Left hindlimb (tissue), 1 donor: ENCODE measurements at regions not wholly inside any gene's neighbourhood (a gene's known extent, or its start where the extent isn't known, plus 50 kb on each side); places are given as distances from the start of the nearest gene placed in this dataset.

Experiments used
- DNase-seq: peaks from one replicate; pipeline ENCODE4 v3.0.0-alpha.2; 2018

DNA sequence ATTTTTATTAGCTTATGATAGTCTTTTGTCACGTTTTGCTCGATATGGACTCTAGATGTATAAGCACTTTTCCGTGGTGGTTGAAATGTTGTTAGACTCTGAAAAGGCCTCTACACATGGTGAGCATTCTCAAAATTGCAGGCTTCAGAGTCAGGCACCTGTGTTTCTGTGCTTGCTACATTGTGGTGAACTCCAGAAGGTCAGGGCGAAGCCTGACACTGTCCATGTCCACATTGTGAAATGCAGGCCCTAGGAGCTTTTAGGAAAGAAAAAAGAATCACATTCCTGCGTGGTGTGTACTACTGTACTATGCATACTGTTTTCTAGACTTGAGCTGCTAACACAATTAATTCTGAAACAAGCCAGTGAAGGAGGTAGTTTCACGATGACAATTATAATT lies 86.3 kb downstream of the HS3ST1 start:
- no peak for DNase-seq

- no peak for DNase-seq
Measured at GRCh38 chr4:11341337-11342043, 87.2 kb downstream of the HS3ST1 start.

- no peak for DNase-seq
Measured at GRCh38 chr4:11338956-11339782, 89.5 kb downstream of the HS3ST1 start.

DNA sequence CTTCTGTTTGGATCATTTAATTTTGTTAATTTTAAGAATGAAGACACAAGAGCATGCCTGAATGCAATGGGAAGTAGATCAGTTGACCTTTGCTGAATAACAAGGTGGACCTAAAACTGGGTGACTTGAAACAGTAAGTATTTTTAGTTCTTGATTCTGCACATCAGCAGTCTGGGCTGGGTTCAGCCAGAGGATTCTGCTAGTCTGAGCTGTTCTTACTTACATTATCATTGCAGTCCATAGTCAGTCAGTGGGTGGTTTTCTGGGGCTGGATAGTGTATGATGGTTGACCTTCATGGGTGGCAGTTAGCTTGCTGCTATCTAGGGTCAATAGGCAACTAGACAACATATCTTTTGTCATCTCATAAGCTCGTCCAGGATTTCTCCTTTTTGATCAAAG lies 91.4 kb downstream of the HS3ST1 start:
- no peak for DNase-seq

- no peak for DNase-seq
Measured at GRCh38 chr4:11336435-11336834, 92.3 kb downstream of the HS3ST1 start.

DNA sequence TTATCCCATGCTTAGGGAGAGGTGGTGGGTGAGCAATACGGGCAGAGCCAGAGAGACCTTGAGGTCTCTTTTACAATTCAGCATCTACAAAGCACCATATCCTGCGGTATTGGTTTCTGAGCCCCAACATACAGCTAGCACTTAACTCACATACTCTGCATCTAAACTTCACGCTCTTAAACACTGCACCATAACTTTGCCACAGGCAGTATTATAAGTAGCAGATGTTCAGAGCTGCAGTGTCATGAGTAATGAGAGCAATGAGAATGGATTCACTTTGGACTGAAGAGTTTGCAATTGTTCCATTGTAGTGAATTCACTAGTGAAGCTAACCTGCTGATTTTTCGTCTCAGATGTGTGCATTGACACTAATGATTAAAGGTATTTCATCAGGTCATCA lies 93.8 kb downstream of the HS3ST1 start:
- no peak for DNase-seq

- no peak for DNase-seq
Measured at GRCh38 chr4:11328401-11328800, 100.3 kb downstream of the HS3ST1 start.

DNA sequence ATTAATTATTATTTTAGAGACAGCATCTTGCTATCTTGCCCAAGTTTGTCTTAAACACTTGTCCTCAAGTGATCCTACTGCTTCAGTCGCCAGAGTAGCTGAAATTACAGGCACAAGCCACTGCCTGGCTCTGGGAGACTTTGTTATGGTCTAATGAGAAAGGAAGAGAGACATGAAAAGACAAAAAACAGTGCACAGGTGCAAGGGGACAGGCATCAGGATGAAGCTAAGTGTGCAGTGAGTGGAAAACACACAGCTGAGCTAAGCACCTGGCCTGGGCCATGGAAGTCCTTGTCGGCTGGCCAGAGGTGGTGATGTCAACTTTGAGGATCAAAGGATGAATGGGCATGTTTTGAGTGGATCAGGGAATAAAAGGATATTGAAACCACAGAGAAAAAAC lies 102.7 kb downstream of the HS3ST1 start:
- DNase-seq: no peak

DNA sequence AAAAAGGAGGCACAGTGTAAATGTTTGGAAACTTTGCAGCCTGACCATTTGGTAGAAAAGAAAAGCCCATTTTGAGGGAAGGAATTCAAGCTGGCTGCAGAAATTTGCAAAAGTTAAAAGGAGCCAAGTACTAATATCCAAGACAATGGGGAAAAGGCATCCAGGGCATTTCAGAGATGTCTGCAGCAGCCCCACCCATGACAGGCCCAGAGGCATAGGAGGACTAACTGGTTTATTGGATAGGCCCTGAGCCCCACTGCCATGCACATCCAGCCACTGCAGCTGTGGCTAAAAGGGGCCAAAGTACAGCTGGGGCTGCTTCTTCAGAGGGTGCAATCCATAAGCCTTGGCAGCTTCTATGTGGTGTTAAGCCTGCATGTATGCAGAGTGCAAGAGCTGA lies 104.9 kb downstream of the HS3ST1 start:
- no peak for DNase-seq

DNA sequence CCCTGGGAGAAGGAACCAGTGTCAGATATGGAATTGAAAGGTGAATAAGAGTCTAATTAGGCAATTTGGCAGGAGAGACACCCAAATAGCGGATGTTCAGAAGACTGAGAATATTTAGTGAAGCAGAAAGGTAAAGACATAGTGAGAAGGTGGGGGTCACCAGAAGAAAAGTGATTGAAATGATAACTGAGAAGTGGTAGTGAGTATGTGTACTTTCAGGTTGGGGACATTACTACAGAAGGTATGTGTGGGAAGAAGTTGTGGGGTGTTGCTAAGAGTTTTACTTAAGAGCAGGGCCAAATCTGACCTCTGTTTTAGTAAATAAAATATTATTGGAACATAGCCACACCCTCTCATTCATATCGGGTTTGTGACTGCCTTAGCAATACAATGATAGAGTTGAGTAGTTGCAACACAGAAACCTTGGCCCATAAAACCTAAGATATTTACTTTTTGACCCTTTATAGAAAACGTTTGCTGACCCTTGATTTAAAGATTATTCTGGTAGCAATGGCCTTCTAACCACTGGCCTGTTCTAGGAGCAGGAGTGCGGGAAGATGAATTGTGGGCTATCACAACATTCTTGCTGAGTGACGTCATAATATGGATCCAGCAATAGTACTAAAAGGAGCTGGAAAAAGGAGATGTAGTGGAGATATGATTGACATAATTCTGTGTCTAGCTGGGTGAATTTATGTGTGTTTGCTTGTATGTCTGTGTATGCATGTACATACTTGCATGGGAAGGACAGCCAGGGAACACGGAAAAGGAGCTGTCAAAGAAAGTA lies 115.3 kb downstream of the HS3ST1 start:
- DNase-seq: no peak

DNA sequence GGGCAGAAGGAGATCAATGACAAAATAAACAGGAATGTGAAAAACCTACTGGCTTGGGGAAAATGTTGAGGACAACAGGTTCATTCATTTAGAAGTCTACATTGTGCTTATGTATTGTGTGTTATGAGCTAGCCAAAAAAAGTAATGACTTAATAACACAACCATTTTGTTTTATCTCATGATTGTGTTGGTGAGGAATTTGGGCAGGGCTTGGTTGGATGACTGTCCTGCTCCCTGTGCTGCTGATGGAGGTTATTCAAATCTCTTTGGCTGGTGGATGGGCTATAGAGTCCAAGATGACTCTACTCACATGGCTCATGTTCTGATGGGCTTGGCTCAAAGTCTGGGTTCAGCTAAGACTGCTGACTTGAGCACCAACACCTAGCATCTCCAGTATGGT lies 116.3 kb downstream of the HS3ST1 start:
- DNase-seq: no peak

GRCh38 chr4:11301075-11301660 lies 127.5 kb downstream of the HS3ST1 start:
- no peak for DNase-seq

DNA sequence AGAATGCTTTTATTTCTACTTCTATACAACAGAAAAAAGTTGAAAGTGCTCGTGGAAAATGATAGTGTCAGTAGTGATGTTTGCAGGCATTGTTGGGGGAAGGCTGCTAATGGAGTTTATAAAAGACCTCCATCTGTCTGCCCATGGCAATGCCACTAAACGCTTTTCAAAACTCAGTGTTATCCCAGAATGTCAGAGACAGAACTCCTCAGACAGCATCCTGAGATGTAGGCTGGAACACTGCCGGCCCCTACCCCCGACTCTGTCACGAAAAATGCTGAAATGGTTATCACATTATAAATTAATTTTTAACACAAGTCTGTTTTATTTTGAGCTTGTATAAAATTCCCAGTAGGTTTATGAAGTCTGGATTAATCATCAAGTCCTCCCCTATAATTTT lies 128.9 kb downstream of the HS3ST1 start:
- no peak for DNase-seq

GRCh38 chr4:11299016-11299415 lies 129.7 kb downstream of the HS3ST1 start:
- no peak for DNase-seq

- no peak for DNase-seq
Measured at GRCh38 chr4:11298451-11298850, 130.2 kb downstream of the HS3ST1 start.

GRCh38 chr4:11297627-11298026 lies 131.1 kb downstream of the HS3ST1 start:
- no peak for DNase-seq

GRCh38 chr4:11297201-11297600 lies 131.5 kb downstream of the HS3ST1 start:
- no peak for DNase-seq

- DNase-seq: no peak
Measured at GRCh38 chr4:11293866-11294265, 134.8 kb downstream of the HS3ST1 start.

DNA sequence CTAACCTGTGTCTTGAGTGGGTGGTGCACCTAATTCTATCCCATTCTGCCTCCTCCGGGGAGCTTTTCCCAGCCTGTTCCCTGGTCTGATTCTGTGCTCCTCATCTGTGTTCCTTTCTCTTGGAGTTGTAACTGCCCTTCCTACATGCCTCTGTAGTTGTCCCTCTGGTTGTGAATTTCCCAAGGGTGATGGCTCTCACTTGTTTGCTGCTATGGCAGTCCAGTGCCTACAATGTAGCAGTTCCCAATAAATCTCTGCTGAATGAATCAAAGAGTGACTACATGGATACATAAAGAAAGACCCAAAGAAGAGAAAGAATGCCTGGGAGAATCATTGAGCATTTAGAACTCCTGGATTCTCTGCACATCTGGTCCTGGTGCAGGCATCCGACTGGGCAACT lies 141.6 kb downstream of the HS3ST1 start:
- no peak for DNase-seq

DNA sequence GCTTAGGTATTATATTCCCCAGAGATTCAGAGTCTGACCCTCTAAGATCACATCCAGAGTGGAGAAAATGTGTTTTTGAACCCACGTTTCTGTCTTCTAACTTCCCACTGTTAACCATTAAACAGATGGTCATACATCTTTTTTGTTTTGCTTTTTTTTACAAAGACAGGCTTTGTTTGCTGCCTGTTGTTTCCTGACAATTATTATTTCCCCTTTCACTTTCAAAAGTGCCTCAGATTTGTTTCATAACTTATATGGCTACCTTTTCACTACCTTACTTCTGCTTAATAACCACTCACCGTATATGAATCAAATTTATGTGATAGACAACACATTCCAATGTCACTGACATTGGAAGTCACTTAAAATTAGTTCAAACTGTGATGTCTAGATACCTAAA lies 142.2 kb downstream of the HS3ST1 start:
- DNase-seq: no peak

DNA sequence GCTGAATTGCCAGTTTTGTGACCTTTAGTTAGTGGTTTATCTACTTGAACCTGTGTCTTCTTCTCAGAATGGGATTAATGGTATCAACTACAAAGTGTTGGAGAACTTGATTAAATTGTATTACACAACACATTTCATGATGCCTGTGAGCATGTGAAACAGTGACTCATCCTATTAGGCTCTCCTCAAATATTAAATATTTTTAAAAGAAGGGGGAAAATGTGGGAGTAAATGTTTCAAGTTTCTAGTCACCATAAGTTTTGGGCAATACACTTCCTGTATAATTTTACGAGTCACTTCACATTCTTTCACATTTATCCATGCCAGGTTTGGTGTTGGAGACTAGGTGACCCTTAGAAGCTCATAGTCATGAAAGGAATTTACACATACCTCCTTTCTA lies 147.0 kb downstream of the HS3ST1 start:
- DNase-seq: no peak

GRCh38 chr4:11271263-11271662 lies 157.4 kb downstream of the HS3ST1 start:
- no peak for DNase-seq

DNA sequence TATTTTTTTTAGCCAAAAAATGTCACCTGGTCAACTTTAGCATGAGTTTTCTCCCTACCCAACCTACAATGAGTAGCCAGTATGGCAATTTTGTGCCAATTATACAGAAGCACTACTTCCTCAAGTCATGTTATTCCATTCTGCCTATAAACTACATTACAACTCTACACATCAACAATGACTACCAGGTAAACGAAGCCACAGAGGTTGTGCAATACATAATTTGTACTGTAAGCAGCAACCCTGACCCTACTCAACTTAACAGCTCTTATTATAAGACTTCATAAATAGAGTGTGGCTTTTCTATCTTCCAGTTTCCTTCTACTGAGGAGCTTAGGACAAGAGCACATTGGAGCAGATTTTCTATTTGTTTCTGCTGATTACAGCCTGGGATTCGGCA lies 160.5 kb downstream of the HS3ST1 start:
- DNase-seq: no peak
